ENCODE measurements at regions not wholly inside any gene's neighbourhood (a gene's known extent, or its start where the extent isn't known, plus 50 kb on each side); places are given as distances from the start of the nearest gene placed in this dataset.

DNA sequence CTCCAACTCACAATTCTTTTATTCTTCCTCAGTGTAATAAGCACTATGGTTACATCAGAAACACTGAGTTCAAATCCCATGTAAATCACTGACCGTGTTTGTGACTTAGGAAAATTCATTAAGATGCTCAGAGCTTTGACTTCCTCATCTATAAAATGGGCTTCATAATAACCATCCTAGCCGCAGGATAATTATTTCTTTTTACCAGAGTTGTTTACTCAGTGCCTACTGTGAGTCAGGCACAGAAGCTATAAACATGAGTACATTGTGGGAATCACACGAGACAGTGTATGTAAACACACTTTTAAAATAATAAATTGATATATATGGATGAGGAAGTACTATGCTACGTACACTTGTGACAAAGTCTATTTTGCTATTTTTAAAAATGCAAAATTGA, 296.3 kb upstream of the TENM3 start:
- no peak for DNase-seq
- H3K4me1 ChIP-seq (ENCODE audit: control insufficient read depth in 1 of 2, insufficient read depth in 2 of 2, low read length in 2 of 2): no peaks in the 10 kb centered on the region
- no peak overlapping the region for H3K9ac ChIP-seq (ENCODE audit: insufficient read depth, low read length, poor library complexity, severe bottlenecking)
- no peaks in the 10 kb centered on the region for H3K27me3 ChIP-seq (ENCODE audit: control insufficient read depth in 2 of 2, insufficient read depth in 2 of 2, low read length in 2 of 2)
- H4K20me1 ChIP-seq (ENCODE audit: insufficient read depth, low read length): no peaks in the 10 kb centered on the region
- intact Hi-C loops (cut with micrococcal nuclease): no loop called here
- no peaks in the 10 kb centered on the region for H3K36me3 Mint-ChIP-seq
- TF ChIP-seq, protein P1, sequence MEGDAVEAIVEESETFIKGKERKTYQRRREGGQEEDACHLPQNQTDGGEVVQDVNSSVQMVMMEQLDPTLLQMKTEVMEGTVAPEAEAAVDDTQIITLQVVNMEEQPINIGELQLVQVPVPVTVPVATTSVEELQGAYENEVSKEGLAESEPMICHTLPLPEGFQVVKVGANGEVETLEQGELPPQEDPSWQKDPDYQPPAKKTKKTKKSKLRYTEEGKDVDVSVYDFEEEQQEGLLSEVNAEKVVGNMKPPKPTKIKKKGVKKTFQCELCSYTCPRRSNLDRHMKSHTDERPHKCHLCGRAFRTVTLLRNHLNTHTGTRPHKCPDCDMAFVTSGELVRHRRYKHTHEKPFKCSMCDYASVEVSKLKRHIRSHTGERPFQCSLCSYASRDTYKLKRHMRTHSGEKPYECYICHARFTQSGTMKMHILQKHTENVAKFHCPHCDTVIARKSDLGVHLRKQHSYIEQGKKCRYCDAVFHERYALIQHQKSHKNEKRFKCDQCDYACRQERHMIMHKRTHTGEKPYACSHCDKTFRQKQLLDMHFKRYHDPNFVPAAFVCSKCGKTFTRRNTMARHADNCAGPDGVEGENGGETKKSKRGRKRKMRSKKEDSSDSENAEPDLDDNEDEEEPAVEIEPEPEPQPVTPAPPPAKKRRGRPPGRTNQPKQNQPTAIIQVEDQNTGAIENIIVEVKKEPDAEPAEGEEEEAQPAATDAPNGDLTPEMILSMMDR (IDR thresholded peaks at IDR 0.05): no peak
- no peak overlapping the region for H3K27ac Mint-ChIP-seq
- WGBS (ENCODE audit: insufficient coverage): no CpG with 5 or more reads among the region's 4 CpGs
- peaks cover 0 to 9% of the 10 kb centered on the region in 2 donors for H3K9me3 ChIP-seq (replicated peaks in 1 of 2; ENCODE audit: control insufficient read depth in 1 of 2, insufficient read depth in 1 of 2, low read length in 2 of 2)
- no peaks in the 10 kb centered on the region for H3K79me2 ChIP-seq (ENCODE audit: insufficient read depth, low read length)
- H3K9me3 Mint-ChIP-seq: peaks cover 0 to 6% (median 3%) of the 10 kb centered on the region in 7 donors
- H2AFZ ChIP-seq (ENCODE audit: insufficient read depth, low read depth, low read length, poor library complexity, severe bottlenecking): no peak overlapping the region
- no peak overlapping the region for H3K4me3 Mint-ChIP-seq
- H3K4me3 ChIP-seq (replicated peaks in 1 of 3; ENCODE audit: low read depth in 2 of 3, low read length in 3 of 3): no peak overlapping the region
- no peaks in the 10 kb centered on the region for H3K4me1 Mint-ChIP-seq
- H3K27me3 Mint-ChIP-seq (ENCODE audit: low read depth in 3 of 3): no peaks in the 10 kb centered on the region
- H3K4me2 ChIP-seq (replicated peaks; ENCODE audit: extremely low read depth, low read length, poor library complexity, severe bottlenecking): no peak overlapping the region
- no peaks in the 10 kb centered on the region for H3K36me3 ChIP-seq (replicated peaks in 1 of 2; ENCODE audit: control insufficient read depth in 1 of 2, insufficient read depth in 2 of 2, low read length in 2 of 2)
- no peak overlapping the region for H3K27ac ChIP-seq (ENCODE audit: low read depth in 1 of 2, low read length in 2 of 2)

DNA sequence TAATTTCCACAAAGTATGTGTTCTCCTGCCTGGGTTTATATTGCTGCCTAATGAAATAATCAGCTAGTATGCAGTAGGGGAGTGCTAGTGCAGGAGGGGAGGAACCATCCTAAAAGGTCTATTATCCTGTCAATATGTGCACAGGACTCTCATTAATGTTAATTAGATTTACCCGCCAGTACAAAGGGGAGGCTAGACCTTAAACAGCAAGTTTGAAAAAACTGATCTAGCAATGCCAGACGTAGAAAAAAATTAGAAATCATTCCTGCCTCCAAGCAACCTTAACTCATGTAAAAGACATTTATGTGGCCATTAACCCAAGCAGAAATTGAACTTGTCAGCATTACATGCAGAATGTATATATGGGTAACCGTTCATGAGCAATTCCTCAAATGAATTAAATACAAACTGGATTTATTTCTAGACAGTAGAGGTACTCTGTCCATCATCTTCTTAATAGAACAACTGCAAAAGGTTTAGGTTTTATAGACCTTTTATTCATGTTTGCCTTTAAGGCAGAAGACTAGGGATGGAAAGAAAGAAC, 294.3 kb upstream of the TENM3 start:
- H3K36me3 Mint-ChIP-seq: no peaks in the 10 kb centered on the region

More for the DNA sequence above, 294.3 kb upstream of the TENM3 start:
- H3K9ac ChIP-seq (ENCODE audit: insufficient read depth, low read length, poor library complexity, severe bottlenecking): no peak overlapping the region
- TF ChIP-seq, protein P1 (IDR thresholded peaks at IDR 0.05): no peak
- H3K79me2 ChIP-seq (ENCODE audit: insufficient read depth, low read length): no peaks in the 10 kb centered on the region
- Mint-ChIP-seq H3K9me3 (peaks cover 0 to 5% (median 3%) of the 10 kb centered on the region in 7 donors), H3K4me1 (no peaks in the 10 kb centered on the region), H3K27ac (no peak overlapping the region), H3K27me3 (ENCODE audit: low read depth in 3 of 3) (no peaks in the 10 kb centered on the region), H3K4me3 (no peak overlapping the region)
- H3K9me3 ChIP-seq (replicated peaks in 1 of 2; ENCODE audit: control insufficient read depth in 1 of 2, insufficient read depth in 1 of 2, low read length in 2 of 2): peaks cover 0 to 9% of the 10 kb centered on the region in 2 donors
- H3K4me3 ChIP-seq (replicated peaks in 1 of 3; ENCODE audit: low read depth in 2 of 3, low read length in 3 of 3): no peak overlapping the region
- no CpG with 5 or more reads among the region's 3 CpGs for WGBS (ENCODE audit: insufficient coverage)
- intact Hi-C loops (cut with micrococcal nuclease): no loop called here
- no peaks in the 10 kb centered on the region for H3K27me3 ChIP-seq (ENCODE audit: control insufficient read depth in 2 of 2, insufficient read depth in 2 of 2, low read length in 2 of 2)
- no peaks in the 10 kb centered on the region for H3K36me3 ChIP-seq (replicated peaks in 1 of 2; ENCODE audit: control insufficient read depth in 1 of 2, insufficient read depth in 2 of 2, low read length in 2 of 2)
- no peaks in the 10 kb centered on the region for H3K4me1 ChIP-seq (ENCODE audit: control insufficient read depth in 1 of 2, insufficient read depth in 2 of 2, low read length in 2 of 2)
- H4K20me1 ChIP-seq (ENCODE audit: insufficient read depth, low read length): no peaks in the 10 kb centered on the region
- H3K4me2 ChIP-seq (replicated peaks; ENCODE audit: extremely low read depth, low read length, poor library complexity, severe bottlenecking): no peak overlapping the region
- no peak for DNase-seq
- no peak overlapping the region for H3K27ac ChIP-seq (ENCODE audit: low read depth in 1 of 2, low read length in 2 of 2)
- no peak overlapping the region for H2AFZ ChIP-seq (ENCODE audit: insufficient read depth, low read depth, low read length, poor library complexity, severe bottlenecking)

All from CD14-positive monocyte (primary cell).